Mesendoderm (in vitro differentiated cells): ENCODE measurements at regions not wholly inside any gene's neighbourhood (a gene's known extent, or its start where the extent isn't known, plus 50 kb on each side); places are given as distances from the start of the nearest gene placed in this dataset.

ENCODE experiments used
- DNase-seq: peaks from one replicate; pipeline ENCODE4 v3.0.0; 2013
- H2AK5ac ChIP-seq: 2 replicates; pipeline ENCODE4 v1.6.1; 2013; ENCODE audit warnings: low read length, inconsistent platforms
- H2BK120ac ChIP-seq: 2 replicates; pipeline ENCODE4 v1.6.1; 2013; ENCODE audit warnings: low read depth, mild to moderate bottlenecking, low read length, moderate library complexity, mixed read lengths
- H2BK15ac ChIP-seq: replicated peaks from 2 replicates; pipeline ENCODE4 v1.6.1; 2013; ENCODE audit warnings: low read depth, mild to moderate bottlenecking, moderate library complexity
- H2BK5ac ChIP-seq: 2 replicates; pipeline ENCODE4 v1.6.1; 2013; ENCODE audit warnings: low read length, inconsistent platforms
- H3K18ac ChIP-seq: 2 replicates; pipeline ENCODE4 v1.6.1; 2013; ENCODE audit warnings: mild to moderate bottlenecking, low read length, mixed read lengths
- H3K23ac ChIP-seq: one replicate; pipeline ENCODE4 v1.6.1; 2013; ENCODE audit warnings: low read length
- H3K27ac ChIP-seq: 2 replicates; pipeline ENCODE4 v1.5.1; 2013; ENCODE audit warnings: low read depth, mild to moderate bottlenecking, inconsistent platforms, low read length, moderate library complexity
- H3K27me3 ChIP-seq: 2 replicates; pipeline ENCODE4 v1.6.1; 2013; ENCODE audit warnings: low read length, control low read depth, mild to moderate bottlenecking, inconsistent platforms; ENCODE audit not compliant: insufficient read depth, poor library complexity
- H3K36me3 ChIP-seq: 2 replicates; pipeline ENCODE4 v1.6.1; 2013; ENCODE audit warnings: low read length, inconsistent platforms; ENCODE audit not compliant: control insufficient read depth, insufficient read depth
- H3K4ac ChIP-seq: one replicate; pipeline ENCODE4 v1.6.1; 2013; ENCODE audit warnings: low read depth, mild to moderate bottlenecking, low read length, moderate library complexity
- H3K4me1 ChIP-seq: 2 replicates; pipeline ENCODE4 v1.6.1; 2013; ENCODE audit warnings: low read depth, low read length, inconsistent platforms; ENCODE audit not compliant: control insufficient read depth
- H3K4me2 ChIP-seq: 2 replicates; pipeline ENCODE4 v1.6.1; 2013; ENCODE audit warnings: low read length
- H3K4me3 ChIP-seq: 2 replicates; pipeline ENCODE4 v1.5.1; 2013; ENCODE audit warnings: mild to moderate bottlenecking, low read length
- H3K56ac ChIP-seq: one replicate; pipeline ENCODE4 v1.6.1; 2013; ENCODE audit warnings: low read length
- H3K79me1 ChIP-seq: 2 replicates; pipeline ENCODE4 v1.6.1; 2013; ENCODE audit warnings: low read length, inconsistent platforms
- H3K79me2 ChIP-seq: 2 replicates; pipeline ENCODE4 v1.6.1; 2013; ENCODE audit warnings: mild to moderate bottlenecking, low read length; ENCODE audit not compliant: control insufficient read depth, insufficient read depth
- H3K9ac ChIP-seq: 2 replicates; pipeline ENCODE4 v1.6.1; 2013; ENCODE audit warnings: low read length, inconsistent platforms
- H4K5ac ChIP-seq: one replicate; pipeline ENCODE4 v1.6.1; 2013; ENCODE audit warnings: low read length
- H4K8ac ChIP-seq: one replicate; pipeline ENCODE4 v1.6.1; 2013; ENCODE audit warnings: low read depth, mild to moderate bottlenecking, control low read depth, low read length, moderate library complexity
- WGBS: extraction: QIAGEN DNeasy Blood & Tissue Kit; methylation state at CpG from one replicate; pipeline ENCODE4 v1.1.7; 2013; ENCODE audit warnings: low lambda C conversion rate, missing lambda C conversion rate; ENCODE audit not compliant: insufficient coverage; ENCODE audit errors: extremely low coverage; 5-methylcytosine and 5-hydroxymethylcytosine counted together

GRCh38 chr9:105850852-105851500, 156.6 kb downstream of the TMEM38B start:
- Histone ChIP-seq H2AK5ac (no peak overlapping the region), H3K36me3 (no peaks in the 10 kb centered on the region), H3K56ac (no peak overlapping the region), H3K18ac (no peak overlapping the region), H3K23ac (no peak overlapping the region), H3K4me1 (no peaks in the 10 kb centered on the region), H4K5ac (no peak overlapping the region), H2BK120ac (no peak overlapping the region), H4K8ac (no peak overlapping the region), H3K4me2 (no peak overlapping the region), H3K9ac (no peak overlapping the region), H3K4ac (no peak overlapping the region), H3K4me3 (no peak overlapping the region), H3K79me1 (no peaks in the 10 kb centered on the region), H3K27me3 (no peaks in the 10 kb centered on the region), H3K27ac (no peak overlapping the region), H3K79me2 (no peaks in the 10 kb centered on the region), H2BK5ac (no peak overlapping the region), H2BK15ac (no peak overlapping the region)
- WGBS, result no CpG with 5 or more reads among the region's 4 CpGs
- DNase-seq, result no peak

DNA sequence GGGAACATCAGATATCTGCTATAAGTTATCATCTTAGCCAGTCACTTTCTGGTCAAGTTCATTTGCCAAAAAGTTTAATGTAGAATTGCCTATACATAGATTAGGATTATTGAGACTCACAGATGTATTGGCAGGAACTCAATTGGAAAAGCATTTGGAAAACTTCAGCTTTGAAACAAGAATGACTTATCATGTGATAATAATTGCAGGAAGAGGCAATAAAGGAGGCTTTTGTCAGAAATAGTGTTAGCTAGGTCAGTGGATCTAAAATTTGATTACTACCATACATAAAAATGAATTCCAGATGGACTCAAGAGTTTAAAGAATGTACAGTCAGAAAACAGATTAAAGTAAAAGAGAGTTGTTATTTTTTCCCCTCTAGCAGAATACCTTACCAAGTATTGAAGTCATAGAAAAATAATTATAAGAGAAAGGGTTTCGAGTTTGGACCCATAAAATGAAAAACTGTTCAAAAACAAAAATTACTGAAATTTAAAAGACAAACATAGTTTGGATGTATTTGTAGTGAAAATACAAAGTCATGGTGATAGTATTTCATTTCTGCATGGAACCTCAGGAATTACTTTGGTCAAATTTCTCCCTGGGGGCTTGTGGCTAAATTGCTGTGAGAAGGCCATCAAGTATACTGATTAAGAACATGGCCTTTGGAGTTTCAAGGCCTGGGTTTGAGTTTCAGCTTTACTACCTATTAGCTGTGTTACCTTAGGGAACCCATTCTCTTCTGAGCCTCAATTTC, 159.9 kb downstream of the TMEM38B start:
- Histone ChIP-seq H4K8ac (no peak overlapping the region), H3K56ac (no peak overlapping the region), H2BK15ac (no peak overlapping the region), H3K18ac (no peak overlapping the region), H2BK120ac (no peak overlapping the region), H3K36me3 (no peaks in the 10 kb centered on the region), H2AK5ac (no peak overlapping the region), H2BK5ac (no peak overlapping the region), H3K9ac (no peak overlapping the region), H4K5ac (no peak overlapping the region), H3K79me1 (no peaks in the 10 kb centered on the region), H3K4ac (no peak overlapping the region), H3K27me3 (no peaks in the 10 kb centered on the region), H3K4me1 (no peaks in the 10 kb centered on the region), H3K4me3 (no peak overlapping the region), H3K79me2 (no peaks in the 10 kb centered on the region), H3K4me2 (no peak overlapping the region), H3K27ac (no peak overlapping the region), H3K23ac (no peak overlapping the region)
- WGBS, result no CpG with 5 or more reads among the region's 1 CpG
- DNase-seq, result no peak

DNA sequence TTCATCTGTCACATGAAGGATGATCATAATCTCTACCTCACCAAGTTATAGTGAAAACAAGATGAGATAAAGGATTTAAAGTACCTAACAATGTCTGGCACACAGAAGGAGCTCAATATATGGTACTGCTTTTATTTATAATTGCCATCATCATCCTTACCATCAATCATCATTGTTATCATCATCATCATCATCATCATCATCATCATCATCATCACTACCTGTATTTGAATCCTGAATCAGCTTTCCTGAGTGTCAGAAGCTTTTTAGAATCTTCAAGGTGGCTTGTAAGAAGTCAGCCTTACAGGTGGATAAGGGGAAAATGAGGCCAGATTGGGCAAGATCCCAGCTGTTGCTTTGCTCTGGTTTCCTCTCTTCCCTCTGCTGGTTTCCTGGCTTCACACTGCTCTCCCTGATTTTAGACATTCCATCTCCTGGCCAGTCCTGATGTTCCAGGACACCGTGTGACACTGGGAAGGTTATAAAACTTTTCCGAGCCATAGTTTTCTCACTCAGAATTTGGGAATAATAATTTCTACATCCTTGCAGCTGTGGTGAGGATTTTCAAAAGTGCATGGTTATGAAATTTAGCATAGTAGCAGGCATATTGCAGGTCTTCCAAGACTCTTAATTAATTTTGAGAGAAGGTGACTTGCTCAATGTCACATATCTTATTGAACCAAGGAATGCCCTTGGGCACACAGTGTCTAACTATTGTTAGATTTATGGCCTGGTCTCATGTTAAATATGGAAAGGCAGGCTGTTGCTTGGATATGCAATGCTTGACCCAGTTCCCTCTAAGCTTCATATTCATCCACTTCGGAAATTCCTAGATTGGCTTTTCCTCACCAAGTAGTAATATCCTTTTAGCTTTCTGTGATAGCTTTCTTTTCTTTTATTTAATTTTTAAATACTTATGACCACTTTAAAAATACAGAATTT, 160.7 kb downstream of the TMEM38B start:
- H4K8ac ChIP-seq, result no peak overlapping the region
- H2BK120ac ChIP-seq, result no peak overlapping the region
- H3K79me1 ChIP-seq, result no peaks in the 10 kb centered on the region
- no peak overlapping the region for H2AK5ac ChIP-seq
- no peak overlapping the region for H2BK5ac ChIP-seq
- no peak overlapping the region for H3K18ac ChIP-seq
- no peaks in the 10 kb centered on the region for H3K36me3 ChIP-seq
- no peak overlapping the region for H3K4me2 ChIP-seq
- no peak overlapping the region for H3K4me3 ChIP-seq
- no peak overlapping the region for H3K4ac ChIP-seq
- H3K79me2 ChIP-seq, result no peaks in the 10 kb centered on the region
- no peak overlapping the region for H3K56ac ChIP-seq
- no CpG with 5 or more reads among the region's 3 CpGs for WGBS
- H2BK15ac ChIP-seq, result no peak overlapping the region
- no peaks in the 10 kb centered on the region for H3K4me1 ChIP-seq
- H3K9ac ChIP-seq, result no peak overlapping the region
- no peak overlapping the region for H4K5ac ChIP-seq
- no peak for DNase-seq
- H3K27me3 ChIP-seq, result no peaks in the 10 kb centered on the region
- no peak overlapping the region for H3K23ac ChIP-seq
- no peak overlapping the region for H3K27ac ChIP-seq

DNA sequence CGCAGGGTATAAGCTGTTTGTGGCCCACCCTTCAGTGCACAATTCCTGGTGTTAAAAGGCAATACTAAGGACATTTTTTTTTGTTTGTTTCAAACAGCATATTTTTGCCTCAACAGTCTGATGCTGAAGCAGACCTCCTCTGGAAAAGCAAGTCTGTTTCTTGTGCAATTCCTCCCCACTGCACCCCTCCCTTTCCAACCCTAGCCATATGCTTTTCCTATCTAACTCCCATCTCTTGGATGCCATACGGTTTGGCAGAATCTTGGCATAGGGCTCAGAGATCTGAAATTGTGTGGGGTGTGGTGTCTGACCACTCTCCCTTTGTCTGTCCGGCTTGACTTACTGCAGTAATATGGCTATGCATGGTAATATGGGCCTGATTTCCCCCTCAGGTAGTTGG, 161.6 kb downstream of the TMEM38B start:
- no peak overlapping the region for H3K23ac ChIP-seq
- H3K79me2 ChIP-seq, result no peaks in the 10 kb centered on the region
- H3K4me1 ChIP-seq, result no peaks in the 10 kb centered on the region
- H3K4ac ChIP-seq, result no peak overlapping the region
- H3K27me3 ChIP-seq, result no peaks in the 10 kb centered on the region
- H3K4me2 ChIP-seq, result no peak overlapping the region
- H2BK5ac ChIP-seq, result no peak overlapping the region
- H3K36me3 ChIP-seq, result no peaks in the 10 kb centered on the region
- H2BK15ac ChIP-seq, result no peak overlapping the region
- no peak overlapping the region for H2BK120ac ChIP-seq
- no peak overlapping the region for H3K18ac ChIP-seq
- no CpG with 5 or more reads among the region's 3 CpGs for WGBS
- no peak overlapping the region for H2AK5ac ChIP-seq
- H4K5ac ChIP-seq, result no peak overlapping the region
- H3K27ac ChIP-seq, result no peak overlapping the region
- no peak overlapping the region for H3K4me3 ChIP-seq
- H3K9ac ChIP-seq, result no peak overlapping the region
- DNase-seq, result no peak
- no peak overlapping the region for H4K8ac ChIP-seq
- no peaks in the 10 kb centered on the region for H3K79me1 ChIP-seq
- no peak overlapping the region for H3K56ac ChIP-seq

DNA sequence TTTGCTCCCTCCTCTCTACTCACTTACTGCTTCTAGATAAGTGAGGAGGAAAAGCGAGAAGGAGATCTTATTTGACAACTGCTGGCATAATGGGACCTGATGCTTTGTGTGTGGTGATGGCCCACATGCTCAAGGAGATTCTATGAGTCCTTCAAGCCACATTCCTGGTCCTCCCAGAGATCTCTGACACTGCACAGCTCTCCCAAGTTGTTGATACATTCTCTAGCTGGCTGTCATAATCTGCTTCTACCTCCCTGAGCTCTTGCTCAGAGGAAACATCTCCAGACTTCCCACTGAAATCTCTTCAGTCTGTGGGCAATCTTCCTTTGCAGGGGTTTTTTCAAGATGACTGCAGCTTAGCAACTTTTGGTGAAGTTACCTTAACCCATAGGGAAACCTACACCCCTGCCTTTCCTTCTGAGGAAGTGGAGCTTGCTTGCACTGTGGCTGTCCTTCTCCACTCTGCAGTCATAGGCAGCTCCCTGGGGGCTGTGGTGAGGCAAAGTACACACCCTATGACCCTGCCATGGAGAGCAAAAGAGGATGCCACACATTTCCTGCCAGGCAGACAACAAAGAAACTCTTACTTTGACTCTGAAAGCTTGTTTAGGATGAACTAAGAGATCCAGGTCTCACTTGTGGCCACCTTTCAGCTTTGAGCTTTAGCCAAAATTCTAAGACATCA, 163.8 kb downstream of the TMEM38B start:
- no peak overlapping the region for H4K5ac ChIP-seq
- no peaks in the 10 kb centered on the region for H3K79me2 ChIP-seq
- no peak overlapping the region for H3K18ac ChIP-seq
- H2AK5ac ChIP-seq, result no peak overlapping the region
- no peak overlapping the region for H3K4me3 ChIP-seq
- no peak overlapping the region for H3K27ac ChIP-seq
- H3K36me3 ChIP-seq, result no peaks in the 10 kb centered on the region
- no peak overlapping the region for H2BK120ac ChIP-seq
- H3K4me1 ChIP-seq, result no peaks in the 10 kb centered on the region
- no peaks in the 10 kb centered on the region for H3K79me1 ChIP-seq
- H2BK5ac ChIP-seq, result no peak overlapping the region
- no peak overlapping the region for H3K4ac ChIP-seq
- no peak overlapping the region for H3K9ac ChIP-seq
- H3K56ac ChIP-seq, result no peak overlapping the region
- WGBS, result no CpG with 5 or more reads among the region's 1 CpG
- H3K27me3 ChIP-seq, result no peaks in the 10 kb centered on the region
- H3K23ac ChIP-seq, result no peak overlapping the region
- no peak for DNase-seq
- no peak overlapping the region for H2BK15ac ChIP-seq
- no peak overlapping the region for H3K4me2 ChIP-seq
- no peak overlapping the region for H4K8ac ChIP-seq
